ENCODE measurements at regions not wholly inside any gene's neighbourhood (a gene's known extent, or its start where the extent isn't known, plus 50 kb on each side); places are given as distances from the start of the nearest gene placed in this dataset.

DNA sequence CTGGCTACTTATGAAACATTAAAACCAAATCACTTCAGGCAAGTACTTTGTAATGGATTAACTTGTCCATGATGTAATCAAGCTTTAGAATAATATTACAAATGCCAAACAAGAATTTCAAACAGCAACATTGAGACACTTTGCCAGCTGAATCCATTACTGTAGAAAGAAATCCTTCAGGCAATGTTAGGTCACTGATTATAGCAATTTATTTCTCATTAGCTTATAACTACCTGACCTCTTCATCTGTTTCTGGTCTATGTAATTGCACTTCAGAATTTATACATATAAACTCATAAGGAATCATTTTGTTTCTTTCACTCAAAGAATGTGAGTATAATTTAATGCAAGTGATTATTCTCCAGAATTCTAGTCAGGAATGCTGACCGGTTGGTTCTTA is 692.6 kb upstream of the TMEFF2 start:
- TF ChIP-seq KDM4A (IDR thresholded peaks at IDR 0.05; ENCODE audit: low read depth, low read length, severe bottlenecking) (no peak), POLR2A (IDR thresholded peaks at IDR 0.05; ENCODE audit: control extremely low read depth in 1 of 2, low read depth in 2 of 2, low read length in 2 of 2) (no peak), CTCF (IDR thresholded peaks at IDR 0.05; ENCODE audit: control extremely low read depth in 1 of 3, insufficient read depth in 1 of 3, low read depth in 1 of 3, low read length in 3 of 3) (no peak), GABPA (IDR thresholded peaks at IDR 0.05; ENCODE audit: borderline replicate concordance, insufficient read depth, low read length) (no peak), EZH2 (IDR thresholded peaks at IDR 0.05; ENCODE audit: low read depth, low read length, severe bottlenecking) (no peak), POLR2AphosphoS5 (IDR thresholded peaks at IDR 0.05; ENCODE audit: low read depth, low read length) (no peak), SAP30 (IDR thresholded peaks at IDR 0.05; ENCODE audit: insufficient read depth, insufficient replicate concordance, low read length) (no peak), ZNF274 (IDR thresholded peaks at IDR 0.05; ENCODE audit: borderline replicate concordance, extremely low read depth, low read length) (no peak), MAX (IDR thresholded peaks at IDR 0.05) (no peak), RBBP5 (IDR thresholded peaks at IDR 0.05; ENCODE audit: borderline replicate concordance, low read depth, low read length) (no peak), TAF1 (IDR thresholded peaks at IDR 0.05; ENCODE audit: low read depth, low read length) (no peak), KDM1A (IDR thresholded peaks at IDR 0.05; ENCODE audit: borderline replicate concordance, low read length) (no peak)
